Activated naive CD4-positive, alpha-beta T cell treated with anti-CD3 and anti-CD28 coated beads, Interleukin-2, amount 10 ng/mL, durations not matched to agents 7 days and 5 days (primary cell): ENCODE measurements at regions not wholly inside any gene's neighbourhood (a gene's known extent, or its start where the extent isn't known, plus 50 kb on each side); places are given as distances from the start of the nearest gene placed in this dataset.

Source experiments
- CTCF ChIA-PET: fragments of 350-600 bp; sonication (Branson Sonifier 250); formaldehyde crosslinking; loops from one replicate; lab custom pipeline; 2021; ENCODE audit warnings: antibody characterized with exemption; lab: Charles Lee
- DNase-seq: peaks from one replicate; pipeline ENCODE4 v3.0.0-alpha.2; 2020
- H3K27ac Mint-ChIP-seq: one replicate; pipeline ENCODE4 v1.8.0; 2021; ENCODE audit warnings: mild to moderate bottlenecking, moderate library complexity, mixed read lengths
- H3K27me3 Mint-ChIP-seq: one replicate; pipeline ENCODE4 v1.8.0; 2021; ENCODE audit warnings: mild to moderate bottlenecking, mixed read lengths
- H3K36me3 Mint-ChIP-seq: one replicate; pipeline ENCODE4 v1.8.0; 2021; ENCODE audit warnings: mixed read lengths
- H3K4me1 Mint-ChIP-seq: one replicate; pipeline ENCODE4 v1.8.0; 2021; ENCODE audit warnings: mixed read lengths
- H3K4me3 Mint-ChIP-seq: one replicate; pipeline ENCODE4 v1.8.0; 2021; ENCODE audit warnings: mild to moderate bottlenecking, moderate library complexity, mixed read lengths
- H3K9me3 Mint-ChIP-seq: one replicate; pipeline ENCODE4 v1.8.0; 2021; ENCODE audit warnings: mixed read lengths

DNA sequence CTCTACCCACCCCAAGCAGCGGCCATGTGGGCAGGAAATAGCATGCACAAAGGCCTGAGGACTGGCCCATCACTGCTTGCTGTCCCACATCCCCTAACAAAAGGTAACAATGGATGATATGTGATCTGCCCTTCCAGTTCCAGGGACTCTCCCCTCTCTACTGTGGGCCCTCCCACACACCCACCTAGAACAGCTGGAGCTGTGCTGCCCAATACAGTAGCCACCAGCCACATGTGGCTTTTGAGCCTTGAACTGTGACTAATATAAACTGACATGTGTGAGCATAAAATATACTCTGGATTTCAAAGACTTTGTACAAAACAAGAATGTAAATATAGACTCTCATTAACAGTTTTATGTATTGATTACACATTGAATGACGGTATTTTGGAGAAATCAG is 78.1 kb downstream of the C5orf15 start:
- Mint-ChIP-seq H3K27ac (no peak overlapping the region), H3K9me3 (no peaks in the 10 kb centered on the region), H3K36me3 (no peaks in the 10 kb centered on the region), H3K27me3 (peaks cover 23% of the 10 kb centered on the region), H3K4me3 (no peak overlapping the region), H3K4me1 (no peaks in the 10 kb centered on the region)
- CTCF ChIA-PET: no interaction called here
- no peak for DNase-seq

DNA sequence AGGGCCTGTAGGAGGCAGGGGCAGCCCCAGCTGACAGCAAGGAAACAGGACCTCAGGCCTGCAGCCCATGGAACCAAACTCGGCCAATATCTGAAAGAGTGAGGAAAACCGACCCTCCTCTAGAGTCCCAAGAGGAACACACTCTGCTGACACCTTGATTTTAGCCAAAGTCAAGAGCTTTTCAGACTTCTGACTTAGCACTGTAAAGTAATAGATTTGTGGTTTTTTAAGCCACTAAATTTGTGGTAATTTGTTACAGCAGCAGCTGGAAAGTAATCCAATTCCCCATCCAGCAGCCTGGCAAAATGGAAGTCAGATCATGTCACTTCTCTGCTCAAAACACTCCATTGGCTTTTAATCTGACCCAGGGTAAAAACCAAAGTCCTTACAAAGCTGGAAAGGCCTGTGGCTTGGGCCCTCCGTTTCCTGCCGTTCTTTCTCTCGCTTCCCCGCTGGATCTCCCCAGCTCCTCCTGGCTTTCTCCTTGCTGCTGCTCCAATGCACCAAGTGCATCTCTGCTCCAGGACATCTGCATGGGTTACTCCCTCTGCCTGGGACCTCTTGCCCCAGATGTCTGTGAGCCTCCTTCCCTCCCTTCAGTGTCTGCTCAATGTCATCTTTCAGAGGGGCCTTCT is 79.0 kb downstream of the C5orf15 start:
- Mint-ChIP-seq H3K4me3 (no peak overlapping the region), H3K9me3 (no peaks in the 10 kb centered on the region), H3K27me3 (peaks cover 25% of the 10 kb centered on the region), H3K4me1 (no peaks in the 10 kb centered on the region), H3K36me3 (no peaks in the 10 kb centered on the region), H3K27ac (no peak overlapping the region)
- CTCF ChIA-PET: interaction anchor here (0.7 kb wide), 1 partner anchor 9 kb away, joined by 3 read pairs; no protein-coding TSS in a partner anchor
- no peak for DNase-seq

DNA sequence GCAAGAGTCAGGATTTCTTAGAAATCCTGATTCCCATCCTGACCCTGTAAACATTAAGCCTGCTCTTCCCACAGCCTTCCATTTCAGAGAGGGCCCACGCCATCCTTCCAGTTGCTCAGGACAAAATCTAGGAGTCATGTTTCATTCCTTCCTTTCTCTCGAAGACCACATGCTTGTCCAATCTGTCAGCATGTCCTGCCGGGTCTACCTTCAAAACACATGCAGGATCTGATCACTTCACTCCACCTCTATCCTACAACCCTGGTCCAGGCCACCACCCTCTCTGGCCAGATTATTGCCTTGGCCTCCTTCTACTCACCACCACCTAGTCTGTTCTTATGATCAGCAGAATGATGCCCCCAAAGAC is 79.8 kb downstream of the C5orf15 start:
- DNase-seq: no peak
- no peaks in the 10 kb centered on the region for H3K9me3 Mint-ChIP-seq
- no peak overlapping the region for H3K27ac Mint-ChIP-seq
- H3K27me3 Mint-ChIP-seq: peaks cover 24% of the 10 kb centered on the region
- H3K4me3 Mint-ChIP-seq: no peak overlapping the region
- CTCF ChIA-PET: no interaction called here
- H3K4me1 Mint-ChIP-seq: no peaks in the 10 kb centered on the region
- H3K36me3 Mint-ChIP-seq: no peaks in the 10 kb centered on the region

DNA sequence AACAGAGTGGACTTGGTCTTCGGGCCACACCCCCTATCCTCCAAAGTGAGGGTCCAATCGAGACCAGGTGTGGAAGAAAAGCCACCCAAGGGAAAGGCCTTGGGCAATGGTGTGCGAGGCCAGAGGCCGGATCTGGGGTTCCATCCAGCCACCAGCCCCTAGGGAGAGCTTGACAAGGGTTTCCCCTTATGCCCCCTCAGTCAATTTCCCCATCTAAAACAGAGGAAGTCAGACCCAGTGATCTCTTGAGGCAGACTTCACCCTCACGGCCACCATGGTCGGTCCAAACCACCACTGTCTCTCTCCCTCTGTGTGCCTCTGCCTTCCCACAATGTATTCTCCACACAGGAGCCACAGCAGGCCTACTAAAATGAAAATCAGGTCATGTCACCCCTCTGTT is 82.9 kb downstream of the C5orf15 start:
- CTCF ChIA-PET: no interaction called here

DNA sequence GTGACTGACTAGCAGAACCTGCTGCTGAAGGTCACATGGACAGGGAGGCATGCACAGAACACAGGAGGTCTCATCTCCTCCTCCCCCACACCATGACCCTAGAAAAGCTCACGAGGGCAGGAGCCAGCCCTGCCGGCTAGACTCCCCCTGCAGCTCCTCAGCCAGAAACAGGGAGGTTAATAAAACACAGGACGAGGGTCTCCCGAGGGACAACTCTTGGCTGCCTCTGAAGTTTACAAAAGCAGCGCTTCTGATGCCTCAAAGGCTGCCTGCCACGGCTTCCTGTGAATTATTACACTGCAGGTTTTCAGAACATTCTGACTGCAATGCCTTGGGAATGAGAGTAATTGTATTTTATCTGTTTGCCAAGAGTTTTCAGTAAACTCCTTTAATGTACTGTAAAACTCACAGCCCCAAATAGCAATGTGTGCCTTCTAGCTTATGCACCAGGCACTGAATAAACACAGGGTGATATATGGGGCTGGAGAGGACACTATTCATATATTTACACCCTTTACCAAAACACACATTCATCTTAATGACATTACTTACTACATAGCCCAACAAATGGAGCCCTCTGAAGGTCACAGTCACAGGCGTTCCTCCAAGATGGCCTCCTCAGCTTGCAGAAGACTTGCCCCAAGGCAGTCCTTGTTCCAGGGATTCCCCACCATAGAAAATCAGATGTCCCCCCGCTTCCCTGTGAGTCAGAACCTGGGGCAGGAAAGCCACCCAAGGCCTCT is 83.7 kb downstream of the C5orf15 start:
- peaks cover 20% of the 10 kb centered on the region for H3K27me3 Mint-ChIP-seq
- CTCF ChIA-PET: no interaction called here
- no peaks in the 10 kb centered on the region for H3K4me1 Mint-ChIP-seq
- H3K4me3 Mint-ChIP-seq: no peak overlapping the region
- H3K27ac Mint-ChIP-seq: no peak overlapping the region
- no peak for DNase-seq
- H3K36me3 Mint-ChIP-seq: no peaks in the 10 kb centered on the region
- no peaks in the 10 kb centered on the region for H3K9me3 Mint-ChIP-seq

More for the DNA sequence above, 82.9 kb downstream of the C5orf15 start:
- Mint-ChIP-seq H3K4me3 (no peak overlapping the region), H3K27ac (no peak overlapping the region), H3K9me3 (no peaks in the 10 kb centered on the region), H3K4me1 (no peaks in the 10 kb centered on the region), H3K27me3 (peaks cover 16% of the 10 kb centered on the region), H3K36me3 (no peaks in the 10 kb centered on the region)
- no peak for DNase-seq

DNA sequence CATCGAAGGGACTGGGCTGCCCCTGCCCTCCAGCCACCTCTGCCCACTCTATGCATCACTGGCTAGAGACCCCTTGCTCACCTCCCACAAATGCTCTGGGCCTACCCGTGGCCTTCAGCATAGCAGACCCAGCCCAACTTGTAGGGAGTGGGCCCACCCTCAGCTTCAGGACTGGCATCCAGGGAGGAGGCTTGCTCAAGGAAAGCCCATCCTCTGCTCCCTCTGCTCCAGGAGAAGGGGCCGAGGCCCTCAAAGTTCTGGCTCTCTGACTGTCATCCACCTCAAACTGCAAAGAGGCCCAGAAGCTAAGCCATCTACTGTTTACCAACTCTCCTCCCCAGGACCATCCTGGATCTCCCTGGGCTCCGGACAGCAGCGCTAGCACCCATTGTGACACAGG is 84.5 kb downstream of the C5orf15 start:
- DNase-seq: no peak
- no peak overlapping the region for H3K4me3 Mint-ChIP-seq
- no peak overlapping the region for H3K27ac Mint-ChIP-seq
- CTCF ChIA-PET: no interaction called here
- no peaks in the 10 kb centered on the region for H3K36me3 Mint-ChIP-seq
- H3K9me3 Mint-ChIP-seq: no peaks in the 10 kb centered on the region
- H3K4me1 Mint-ChIP-seq: no peaks in the 10 kb centered on the region
- peaks cover 19% of the 10 kb centered on the region for H3K27me3 Mint-ChIP-seq

DNA sequence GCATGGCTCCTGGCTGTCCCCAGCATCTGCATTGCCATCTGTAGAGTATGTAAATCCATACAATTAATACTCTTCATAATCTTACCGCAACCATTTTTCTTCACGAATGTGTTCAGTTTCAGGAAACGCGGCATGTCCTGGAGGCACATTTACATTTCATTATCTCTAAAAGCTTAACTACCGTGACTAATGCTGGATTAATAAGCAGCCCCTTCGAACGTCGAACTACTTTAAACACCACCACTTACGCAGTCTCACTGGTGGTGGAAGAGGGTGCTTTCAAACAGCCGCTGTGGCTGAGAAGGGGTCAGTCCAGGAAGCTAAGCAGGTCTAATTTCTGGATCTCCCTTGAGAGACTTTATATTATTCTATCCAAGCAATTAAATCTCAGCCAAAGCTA is 85.6 kb downstream of the C5orf15 start:
- peaks cover 13% of the 10 kb centered on the region for H3K27me3 Mint-ChIP-seq
- DNase-seq: no peak
- no peaks in the 10 kb centered on the region for H3K4me1 Mint-ChIP-seq
- CTCF ChIA-PET: no interaction called here
- no peak overlapping the region for H3K27ac Mint-ChIP-seq
- H3K4me3 Mint-ChIP-seq: no peak overlapping the region
- H3K9me3 Mint-ChIP-seq: no peaks in the 10 kb centered on the region
- no peaks in the 10 kb centered on the region for H3K36me3 Mint-ChIP-seq

DNA sequence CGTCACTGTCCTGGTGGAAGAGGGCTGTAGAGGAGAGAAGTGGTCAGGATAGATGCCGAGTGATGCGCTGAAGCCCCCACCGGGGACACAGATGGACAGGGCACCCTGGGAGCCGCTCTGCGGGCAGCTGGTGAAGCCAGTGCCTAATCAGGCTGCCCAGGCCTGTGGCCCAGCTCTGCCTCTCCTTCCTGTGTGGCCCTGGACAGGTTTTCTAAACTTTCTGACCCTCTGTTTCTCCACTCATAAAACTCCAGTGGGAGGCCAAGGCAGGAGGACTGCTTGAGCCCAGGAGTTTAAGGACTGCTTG is 86.1 kb downstream of the C5orf15 start:
- Mint-ChIP-seq H3K4me3 (no peak overlapping the region), H3K27me3 (peaks cover 13% of the 10 kb centered on the region), H3K9me3 (no peaks in the 10 kb centered on the region), H3K36me3 (no peaks in the 10 kb centered on the region), H3K4me1 (no peaks in the 10 kb centered on the region), H3K27ac (no peak overlapping the region)
- CTCF ChIA-PET: interaction anchor here (1.2 kb wide), 1 partner anchor 13 kb away, joined by 3 read pairs; no protein-coding TSS in a partner anchor
- no peak for DNase-seq

DNA sequence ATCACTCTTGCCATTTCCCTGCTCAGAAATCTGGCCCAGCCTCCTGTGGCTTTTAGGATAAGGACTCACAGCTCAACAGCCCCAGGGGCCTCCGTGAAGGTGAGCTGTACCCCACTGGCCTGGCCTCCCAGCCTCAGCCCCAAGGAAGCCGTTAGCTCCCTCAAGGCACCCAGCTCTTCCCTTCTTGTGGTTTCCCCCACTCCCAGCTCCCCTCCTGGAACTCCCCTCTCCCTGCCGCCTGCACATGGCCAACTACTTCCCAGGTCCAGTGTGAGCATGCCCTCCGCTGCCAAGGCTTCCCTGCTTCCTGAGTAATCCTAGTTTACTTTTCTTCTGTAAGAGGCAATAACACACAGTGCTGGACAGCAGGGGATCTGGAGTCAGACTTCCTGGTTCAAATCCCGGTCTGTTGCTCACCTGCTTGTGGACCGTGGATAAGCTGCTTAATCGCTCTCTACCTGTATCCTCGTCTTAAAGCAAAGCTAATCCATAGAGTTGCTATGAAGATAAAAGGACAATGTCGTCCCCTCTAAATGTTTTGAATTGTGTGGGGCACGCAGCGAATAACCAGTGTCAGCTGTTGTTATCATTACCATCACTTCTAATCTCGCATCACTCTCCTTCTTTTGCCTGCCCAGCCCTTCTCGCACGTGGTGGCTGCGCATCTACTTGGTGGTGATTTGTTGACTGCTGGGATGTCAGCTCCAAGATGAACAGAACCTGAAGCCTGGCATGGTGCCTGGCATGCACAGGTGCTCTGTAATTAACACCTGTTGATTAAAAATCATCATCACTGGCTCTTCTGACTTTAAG is 86.6 kb downstream of the C5orf15 start:
- Mint-ChIP-seq H3K36me3 (no peaks in the 10 kb centered on the region), H3K4me3 (no peak overlapping the region), H3K27me3 (peaks cover 13% of the 10 kb centered on the region), H3K4me1 (no peaks in the 10 kb centered on the region), H3K27ac (no peak overlapping the region), H3K9me3 (no peaks in the 10 kb centered on the region)
- DNase-seq: no peak
- CTCF ChIA-PET: interaction anchor here (1.2 kb wide), 1 partner anchor 12 kb away, joined by 3 read pairs; no protein-coding TSS in a partner anchor

DNA sequence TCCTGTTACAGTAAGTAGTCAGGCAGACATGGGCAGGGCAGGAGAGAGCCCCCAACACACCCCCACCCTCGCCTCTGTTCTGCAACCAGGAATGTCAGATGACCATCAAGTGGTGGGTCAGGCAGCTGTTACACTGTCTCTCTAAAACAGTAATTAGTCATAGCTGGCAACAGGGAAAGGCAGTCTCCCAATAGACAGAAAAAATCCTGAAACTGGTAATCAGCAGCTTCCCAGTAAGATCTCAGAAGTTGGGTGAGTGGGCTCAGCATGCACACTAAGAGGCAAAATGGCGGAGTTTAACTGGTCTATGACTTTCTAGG is 90.2 kb downstream of the C5orf15 start:
- no peak for DNase-seq
- peaks cover 9% of the 10 kb centered on the region for H3K27me3 Mint-ChIP-seq
- no peaks in the 10 kb centered on the region for H3K4me1 Mint-ChIP-seq
- no peak overlapping the region for H3K27ac Mint-ChIP-seq
- no peak overlapping the region for H3K4me3 Mint-ChIP-seq
- no peaks in the 10 kb centered on the region for H3K36me3 Mint-ChIP-seq
- peaks cover 4% of the 10 kb centered on the region for H3K9me3 Mint-ChIP-seq
- CTCF ChIA-PET: no interaction called here

DNA sequence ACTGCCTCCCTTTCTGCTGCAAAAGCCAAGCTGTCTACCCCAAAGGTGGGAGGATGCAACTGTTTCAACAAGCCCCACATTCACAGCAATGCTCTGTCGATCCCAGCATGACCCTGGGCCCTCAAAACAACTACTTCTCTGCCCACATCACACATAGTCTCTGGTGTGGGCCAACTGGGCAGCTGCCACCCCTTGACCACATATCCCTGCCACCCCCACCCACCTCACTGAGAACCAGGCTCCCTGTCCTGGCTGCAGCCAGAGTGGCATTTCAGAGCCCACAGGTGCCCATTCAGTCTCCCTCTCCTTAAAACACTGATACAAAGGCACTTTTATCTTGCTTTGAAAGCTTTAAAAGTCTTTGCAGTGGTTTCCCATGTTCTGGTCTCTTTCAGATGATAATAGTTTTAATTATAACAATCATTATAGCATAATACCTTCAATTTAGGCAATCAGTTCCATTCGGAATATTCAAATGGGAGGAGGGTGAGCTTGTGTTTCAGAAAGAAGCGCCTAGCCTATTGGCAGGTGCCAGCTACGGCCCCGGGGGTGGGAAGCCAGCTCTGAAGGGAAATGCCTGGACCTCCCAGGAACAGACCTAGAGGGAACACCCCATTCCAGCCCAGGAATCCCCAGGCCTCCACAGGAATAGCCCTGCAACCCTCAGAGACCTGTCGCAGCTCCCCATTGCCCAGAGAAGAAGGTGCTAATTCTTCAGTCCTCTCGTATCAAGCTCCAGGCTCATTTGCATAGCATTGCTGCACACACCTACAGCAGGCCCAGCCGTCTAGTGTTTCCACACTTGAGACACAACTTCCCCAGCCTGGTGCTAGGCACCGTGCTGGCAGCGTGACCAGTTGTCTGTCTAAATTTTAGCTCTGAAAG is 90.8 kb downstream of the C5orf15 start:
- H3K9me3 Mint-ChIP-seq: peaks cover 4% of the 10 kb centered on the region
- no peak overlapping the region for H3K27ac Mint-ChIP-seq
- DNase-seq: no peak
- CTCF ChIA-PET: interaction anchor here (0.7 to 1.0 kb wide), 2 partner anchors 8 to 9 kb away, joined by 3 read pairs; no protein-coding TSS in a partner anchor
- no peaks in the 10 kb centered on the region for H3K36me3 Mint-ChIP-seq
- H3K27me3 Mint-ChIP-seq: peaks cover 9% of the 10 kb centered on the region
- no peak overlapping the region for H3K4me3 Mint-ChIP-seq
- no peaks in the 10 kb centered on the region for H3K4me1 Mint-ChIP-seq

DNA sequence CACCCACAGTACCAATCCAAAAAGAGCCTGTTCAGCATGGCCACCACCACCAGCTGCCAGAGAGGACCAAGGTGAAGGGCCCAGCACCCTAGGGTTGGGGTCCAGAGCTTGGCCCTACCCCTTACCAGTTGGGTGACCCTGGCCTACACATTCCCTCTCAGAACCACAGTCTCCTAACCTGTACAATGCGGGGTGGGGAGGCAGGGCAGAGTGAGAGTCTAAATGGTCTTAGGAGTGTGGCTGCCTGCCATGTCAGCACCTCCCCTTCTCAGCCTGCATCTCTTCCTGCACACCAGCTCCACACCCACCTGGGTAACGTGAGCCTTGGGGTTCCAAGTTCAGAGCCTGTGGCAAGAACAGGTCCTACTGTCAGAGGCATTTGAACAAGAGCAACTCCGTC is 92.2 kb downstream of the C5orf15 start:
- CTCF ChIA-PET: interaction anchor here (1.1 kb wide), 1 partner anchor 121 kb away, joined by 3 read pairs; no protein-coding TSS in a partner anchor
- H3K4me3 Mint-ChIP-seq: no peak overlapping the region
- DNase-seq: no peak
- H3K27me3 Mint-ChIP-seq: peaks cover 7% of the 10 kb centered on the region
- H3K9me3 Mint-ChIP-seq: peaks cover 4% of the 10 kb centered on the region
- no peak overlapping the region for H3K27ac Mint-ChIP-seq
- no peaks in the 10 kb centered on the region for H3K4me1 Mint-ChIP-seq
- no peaks in the 10 kb centered on the region for H3K36me3 Mint-ChIP-seq

DNA sequence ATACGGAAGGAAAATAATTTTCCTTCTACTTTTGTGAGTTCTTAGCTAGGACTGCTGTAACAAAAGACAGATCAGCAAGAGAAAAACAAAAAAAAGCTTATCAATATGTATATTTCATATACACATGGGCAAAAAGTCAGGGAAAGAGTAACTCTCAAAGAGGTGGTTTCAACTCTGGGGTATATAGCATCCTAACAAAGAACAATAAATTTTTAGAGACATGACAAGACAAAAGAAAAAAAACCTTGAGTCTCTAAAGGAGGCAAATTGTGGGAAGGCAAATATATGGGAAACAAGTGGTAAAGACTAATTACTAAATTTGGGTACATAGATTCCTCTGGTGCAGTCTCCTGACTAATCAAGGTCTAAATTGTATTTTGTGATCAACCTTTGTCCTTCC is 93.2 kb downstream of the C5orf15 start:
- H3K9me3 Mint-ChIP-seq: peaks cover 4% of the 10 kb centered on the region
- no peaks in the 10 kb centered on the region for H3K4me1 Mint-ChIP-seq
- DNase-seq: no peak
- H3K4me3 Mint-ChIP-seq: no peak overlapping the region
- CTCF ChIA-PET: no interaction called here
- no peaks in the 10 kb centered on the region for H3K36me3 Mint-ChIP-seq
- no peak overlapping the region for H3K27ac Mint-ChIP-seq
- H3K27me3 Mint-ChIP-seq: peaks cover 6% of the 10 kb centered on the region

DNA sequence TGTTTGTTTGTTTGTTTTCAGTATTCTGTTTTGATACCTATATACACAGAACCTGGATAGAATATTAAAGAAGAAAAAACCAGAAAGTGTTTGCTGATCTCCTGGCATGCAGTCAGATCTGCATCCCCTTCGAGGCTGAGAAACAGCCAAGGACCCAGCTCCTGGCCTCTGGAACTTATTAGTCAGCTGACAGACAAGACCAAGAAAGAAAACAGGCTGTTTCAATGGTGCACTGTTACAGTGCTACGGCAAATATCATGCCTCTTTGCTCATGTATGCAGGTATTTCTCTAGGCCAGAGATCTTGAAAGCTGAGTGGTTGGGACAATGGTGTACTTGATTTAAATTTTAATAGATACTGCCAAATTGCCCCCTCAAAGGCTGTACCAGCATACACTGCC is 95.0 kb downstream of the C5orf15 start:
- H3K4me3 Mint-ChIP-seq: no peak overlapping the region
- DNase-seq: no peak
- H3K4me1 Mint-ChIP-seq: peaks cover 9% of the 10 kb centered on the region
- H3K27ac Mint-ChIP-seq: no peak overlapping the region
- no peaks in the 10 kb centered on the region for H3K36me3 Mint-ChIP-seq
- peaks cover 4% of the 10 kb centered on the region for H3K9me3 Mint-ChIP-seq
- CTCF ChIA-PET: interaction anchor here (1.3 kb wide), 1 partner anchor 106 kb away, joined by 3 read pairs; no protein-coding TSS in a partner anchor
- H3K27me3 Mint-ChIP-seq: no peaks in the 10 kb centered on the region
